NCI-H748 treated with DMSO at 0.1 percent for 48 hours (cell line): ENCODE measurements at regions not wholly inside any gene's neighbourhood (a gene's known extent, or its start where the extent isn't known, plus 50 kb on each side); places are given as distances from the start of the nearest gene placed in this dataset.
"Not testable (repeated sequence)": the region's sequence is repeated elsewhere in the genome, so short reads cannot be mapped to it uniquely, and the experiment has no call there.

Experiments used
- DNase-seq: peaks from one replicate; lab custom pipeline; 2025; lab: John Stamatoyannopoulos, UW

DNA sequence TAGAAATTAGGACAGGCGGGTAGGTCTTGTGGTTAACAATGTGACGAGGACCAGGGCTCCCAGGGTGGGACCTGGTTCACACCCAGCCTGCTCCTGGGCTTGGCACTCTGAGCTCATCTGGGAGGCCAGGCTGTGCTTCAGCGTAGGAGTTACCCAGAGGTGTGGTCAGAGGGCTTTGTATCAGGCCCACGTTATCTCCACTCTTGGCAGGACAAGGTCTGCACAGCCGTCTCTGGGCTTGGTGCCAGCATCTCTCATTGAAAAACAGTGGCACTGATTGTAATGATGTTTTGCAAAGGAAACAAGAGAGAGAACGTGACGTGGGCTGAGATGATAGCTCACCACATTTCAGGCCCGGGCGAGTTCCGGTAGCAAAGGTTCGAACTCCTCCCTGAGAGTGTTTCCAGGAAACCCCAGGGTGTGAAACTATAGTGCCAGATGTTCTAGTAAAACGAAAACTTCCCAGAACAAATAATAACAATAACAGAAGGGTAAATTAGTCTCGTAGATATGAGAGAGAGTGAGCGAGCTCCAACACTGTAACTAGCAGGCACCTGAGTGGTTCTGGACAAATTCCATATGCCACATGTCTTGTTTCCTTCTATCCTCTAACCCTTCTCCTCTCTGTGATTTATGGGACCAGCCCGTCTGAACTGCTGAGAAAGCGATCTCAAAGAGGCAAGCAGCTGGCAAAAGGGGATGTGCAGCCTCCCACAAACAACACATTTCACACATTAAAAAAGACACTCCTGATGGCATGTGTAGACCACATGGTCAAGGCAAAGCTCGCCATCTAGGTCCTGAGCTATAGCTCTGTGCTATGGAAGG is 227.3 kb downstream of the KTN1 start:
- peak; percentile 90 for DNase-seq

DNA sequence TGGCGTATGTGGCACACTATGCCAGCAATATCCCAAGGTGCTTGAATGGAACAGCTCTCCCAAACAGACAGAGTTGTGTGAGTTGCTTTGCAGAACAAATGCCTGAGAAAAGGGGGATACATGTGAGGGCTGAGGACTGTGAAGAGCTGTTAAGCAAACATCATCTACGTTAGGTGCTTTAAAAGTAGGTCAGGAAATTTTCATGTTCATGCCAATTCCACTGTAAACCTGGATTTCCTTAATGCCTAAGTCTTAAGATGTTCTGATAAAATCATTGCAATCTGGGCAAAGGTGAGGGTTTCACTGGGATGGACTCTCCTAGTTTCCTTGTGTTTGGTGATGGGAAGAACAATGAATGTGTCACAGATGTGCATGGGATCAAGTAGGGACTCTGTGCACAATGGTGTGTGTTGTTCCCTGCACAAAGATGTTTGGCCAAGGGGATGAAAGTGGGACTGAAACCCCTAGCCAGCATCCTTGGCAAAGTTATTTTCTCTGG is 227.9 kb downstream of the KTN1 start:
- no peak for DNase-seq

DNA sequence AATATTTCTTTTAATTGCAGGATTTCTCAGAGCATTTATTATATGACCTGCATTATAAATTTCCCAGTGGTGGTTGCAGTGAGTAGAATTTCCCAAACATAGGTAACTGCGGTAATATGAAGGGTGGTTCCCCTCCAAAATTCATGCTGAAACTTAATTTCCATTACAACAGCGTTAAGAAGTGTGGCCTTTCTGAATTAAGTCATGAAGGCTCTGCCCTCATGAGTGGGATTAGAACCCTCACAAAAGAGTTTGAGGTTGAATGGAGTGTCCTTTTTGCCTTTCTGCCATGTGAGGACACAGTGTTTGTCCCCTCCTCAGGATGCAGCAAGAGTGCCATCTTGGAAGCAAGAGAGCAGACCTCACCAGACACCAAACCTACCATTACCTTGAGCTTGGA is 233.6 kb downstream of the KTN1 start:
- no peak for DNase-seq

DNA sequence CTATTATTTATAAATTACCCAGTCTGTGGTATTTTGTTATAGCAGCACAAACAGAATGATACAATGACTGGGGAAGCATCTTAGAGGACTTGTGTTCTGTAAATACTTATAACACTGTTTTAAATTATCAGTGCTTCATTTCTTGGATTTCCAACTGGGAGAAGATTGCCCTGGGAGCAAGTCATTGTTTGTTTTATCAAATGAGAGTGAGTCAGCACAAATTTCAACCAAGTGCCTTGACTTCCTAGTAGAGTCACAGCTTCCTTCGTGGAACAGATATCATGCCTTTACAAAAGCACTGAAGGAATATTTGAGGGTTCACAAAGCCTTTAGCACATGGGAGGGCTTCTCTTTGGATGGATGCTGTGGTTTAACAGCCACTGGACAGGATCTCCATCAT is 234.1 kb downstream of the KTN1 start:
- no peak for DNase-seq

DNA sequence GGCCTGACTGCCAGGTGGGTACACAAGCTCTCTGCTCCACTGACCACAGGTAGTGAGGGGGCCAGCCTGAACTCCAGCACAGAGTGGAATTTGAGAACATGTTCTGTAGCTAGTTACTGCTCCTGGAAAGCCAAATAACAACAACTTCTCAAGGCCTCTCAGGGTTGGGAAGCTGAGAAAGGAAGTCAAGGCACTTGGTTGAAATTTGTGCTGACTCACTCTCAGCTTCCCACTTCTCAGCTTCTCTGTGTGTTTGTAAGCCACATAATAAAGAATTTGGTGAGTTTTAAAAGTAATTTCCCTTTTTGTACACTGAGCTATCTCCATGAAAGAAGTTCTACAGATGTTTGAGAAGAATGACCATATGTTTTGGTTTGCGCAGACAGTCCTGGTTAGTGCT is 234.9 kb downstream of the KTN1 start:
- DNase-seq: no peak

DNA sequence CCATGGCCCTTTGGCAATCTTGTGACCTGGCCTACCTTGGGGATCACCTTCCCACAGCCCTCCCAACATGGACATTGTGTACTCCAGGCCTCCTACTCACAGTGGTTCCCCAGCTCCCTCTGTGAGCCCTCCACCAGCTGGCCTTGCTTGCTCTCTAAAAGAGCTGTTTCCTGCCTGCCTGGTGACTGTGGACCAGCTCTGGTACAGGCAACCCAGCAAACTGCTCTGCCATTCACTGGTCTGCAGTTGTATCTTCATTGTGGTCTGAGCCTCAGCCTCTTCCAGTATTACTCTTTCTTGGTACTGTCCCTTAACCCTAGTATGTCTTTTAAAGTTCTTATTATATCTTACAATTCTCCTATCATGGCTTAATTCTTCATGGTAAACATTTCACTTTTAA is 236.2 kb downstream of the KTN1 start:
- no peak for DNase-seq

DNA sequence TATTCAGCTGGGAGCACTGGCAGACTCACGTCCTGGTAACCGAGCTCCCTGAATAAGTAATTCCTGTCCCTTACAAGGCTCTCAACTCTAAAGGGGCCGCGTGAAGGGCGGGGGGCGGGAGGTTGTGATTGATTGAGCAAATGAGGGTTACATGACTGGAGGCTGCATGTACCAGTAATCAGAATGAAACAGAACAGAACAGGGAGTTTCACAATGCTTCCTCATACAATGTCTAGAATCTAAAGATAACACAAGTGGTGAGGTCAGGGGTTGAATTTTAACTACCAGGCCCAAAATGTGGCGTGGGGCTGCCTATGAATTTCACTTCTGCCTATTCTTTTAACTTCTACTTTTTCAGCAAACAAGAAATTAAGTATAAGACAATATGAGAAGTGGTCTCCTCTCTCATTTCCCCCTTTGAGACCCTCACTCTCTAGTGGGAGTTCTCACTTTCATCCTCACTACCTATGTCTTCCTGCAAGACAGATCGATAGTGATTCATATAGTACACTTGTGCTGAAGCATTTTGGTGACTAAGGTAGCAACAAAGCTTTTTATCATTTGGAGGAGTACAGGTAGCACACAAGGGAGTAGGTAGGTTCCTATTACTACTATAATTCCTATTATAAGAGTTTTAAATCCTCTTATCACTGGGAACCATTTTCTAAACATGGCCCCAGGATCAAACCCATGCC is 239.8 kb downstream of the KTN1 start:
- no peak for DNase-seq

DNA sequence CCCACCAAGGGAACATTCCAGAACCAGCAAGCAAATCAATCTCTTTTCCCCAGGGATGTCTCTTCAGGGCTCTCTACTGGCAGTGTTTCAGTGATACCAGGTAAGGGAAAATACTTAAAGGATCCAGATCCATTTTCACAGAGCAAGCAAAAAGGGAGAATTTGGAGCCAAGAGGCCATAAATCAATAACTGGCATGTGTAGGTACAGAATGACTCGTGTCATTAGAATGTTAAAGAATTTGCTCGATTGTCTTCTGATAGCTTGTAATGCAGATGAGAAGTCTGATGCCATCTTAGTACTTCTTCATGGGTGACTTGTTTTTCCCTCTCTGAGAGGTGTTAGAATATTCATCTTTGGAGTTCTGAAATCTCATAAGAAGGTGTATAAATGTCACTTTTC is 242.9 kb downstream of the KTN1 start:
- DNase-seq: no peak

DNA sequence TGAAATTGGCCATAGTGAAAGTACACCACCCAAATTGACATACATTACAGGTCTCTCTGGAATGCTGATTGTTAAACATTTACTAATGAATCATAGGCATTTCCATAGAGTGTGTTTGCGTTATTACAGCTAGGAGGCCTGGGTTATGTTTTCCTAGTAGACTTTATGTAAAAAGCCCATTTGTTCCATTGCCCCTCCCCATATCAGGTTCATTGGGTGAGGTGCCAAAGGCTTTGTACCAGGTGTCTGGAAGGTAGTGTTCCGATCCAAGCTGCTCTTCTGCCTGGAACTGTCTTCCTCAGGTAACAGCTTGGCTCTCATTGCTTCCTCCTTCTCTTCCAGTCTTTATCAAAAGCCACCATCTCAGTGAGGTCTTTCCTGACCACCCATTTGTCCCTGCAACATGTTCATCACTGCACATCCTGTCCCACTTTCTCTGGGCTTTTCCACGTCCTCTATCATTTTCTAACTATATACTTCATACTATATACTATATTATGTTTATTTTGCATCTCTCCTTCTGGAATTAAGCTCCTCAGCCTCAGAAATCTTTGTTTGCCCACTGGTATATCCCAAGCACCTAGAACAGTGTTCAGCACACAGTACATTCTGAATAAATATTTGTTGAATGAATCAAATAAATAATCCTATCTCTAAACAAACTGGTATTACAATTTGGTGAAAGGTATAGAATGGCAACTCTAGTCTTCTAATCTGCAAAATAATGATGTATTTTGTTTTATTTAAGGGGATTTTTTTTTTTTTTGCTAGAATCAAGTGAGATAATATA is 252.3 kb downstream of the KTN1 start:
- no peak for DNase-seq

DNA sequence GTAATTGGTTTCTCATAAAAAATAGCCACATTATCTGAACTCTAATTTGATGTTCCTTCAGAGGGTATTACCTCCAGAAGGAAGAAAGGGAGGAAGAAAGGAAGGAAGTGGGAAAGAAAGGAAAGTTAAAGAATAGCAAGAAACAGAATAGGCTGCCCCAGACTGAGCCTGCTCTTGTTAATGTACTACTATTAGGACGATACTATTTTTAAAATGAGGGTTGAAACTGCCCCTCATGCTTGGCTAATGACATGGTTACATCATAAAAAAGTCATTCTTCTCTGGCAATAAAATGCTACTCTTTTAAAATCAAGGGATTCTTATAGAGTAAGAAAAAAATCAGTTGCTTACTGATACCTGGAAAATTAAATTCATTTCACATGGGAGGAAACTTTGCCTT is 253.0 kb downstream of the KTN1 start:
- DNase-seq: no peak

DNA sequence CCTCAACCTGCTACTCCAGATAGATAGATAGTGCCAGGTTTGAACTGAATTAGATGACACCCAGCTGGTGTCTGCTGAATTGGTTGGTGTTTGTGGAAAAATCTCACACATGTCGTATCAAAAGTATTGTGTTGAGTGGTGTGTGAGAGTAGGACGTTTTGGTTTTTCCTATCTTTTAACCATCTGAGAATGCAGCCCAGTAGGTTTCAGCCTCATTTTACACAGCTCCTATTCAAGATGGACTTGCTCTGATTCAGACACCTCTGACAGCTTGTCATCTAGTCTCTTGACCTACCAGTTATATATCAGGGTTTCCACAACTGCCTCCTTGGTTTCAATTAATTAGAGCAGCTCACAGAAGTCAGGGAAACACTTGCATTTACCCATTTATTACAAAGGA is 254.4 kb downstream of the KTN1 start:
- no peak for DNase-seq

DNA sequence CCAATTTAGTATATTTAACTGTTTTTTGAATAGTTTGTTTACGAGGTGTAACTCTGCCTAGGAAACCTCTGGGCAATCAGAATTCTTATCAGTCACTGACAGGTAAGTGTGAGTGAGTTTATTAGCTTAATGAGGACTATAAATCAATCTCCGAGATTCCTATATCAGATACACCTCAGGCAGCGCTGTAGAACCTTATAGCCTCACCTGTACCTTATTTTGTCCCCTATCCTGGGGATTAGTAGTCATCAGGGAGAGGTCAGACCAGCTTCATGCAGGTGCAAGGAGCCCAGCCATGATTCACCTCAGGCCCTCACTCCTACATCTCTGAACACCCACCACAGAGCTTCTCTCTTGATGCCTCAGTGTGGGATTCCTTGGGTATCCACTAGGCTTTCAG is 256.0 kb downstream of the KTN1 start:
- DNase-seq: no peak

DNA sequence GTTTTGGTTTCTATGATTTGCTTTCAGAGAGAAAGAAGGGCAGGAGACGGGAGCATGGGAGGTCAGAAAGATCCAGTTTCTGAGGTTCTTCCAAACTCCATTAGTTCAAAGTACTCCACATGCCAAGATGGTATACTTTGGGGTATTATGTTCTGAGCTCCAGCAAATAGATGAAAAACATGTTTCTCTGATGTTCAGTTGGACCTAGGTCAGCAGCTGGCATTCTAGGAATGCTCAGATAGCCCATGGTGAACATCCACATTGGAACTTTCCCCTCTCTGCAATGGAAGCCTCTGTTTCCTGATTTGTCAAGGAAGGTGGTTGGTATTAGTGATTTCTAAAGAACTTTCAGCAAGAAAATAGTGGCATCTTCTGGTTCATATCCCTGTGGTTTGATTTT is 257.5 kb downstream of the KTN1 start:
- no peak for DNase-seq

DNA sequence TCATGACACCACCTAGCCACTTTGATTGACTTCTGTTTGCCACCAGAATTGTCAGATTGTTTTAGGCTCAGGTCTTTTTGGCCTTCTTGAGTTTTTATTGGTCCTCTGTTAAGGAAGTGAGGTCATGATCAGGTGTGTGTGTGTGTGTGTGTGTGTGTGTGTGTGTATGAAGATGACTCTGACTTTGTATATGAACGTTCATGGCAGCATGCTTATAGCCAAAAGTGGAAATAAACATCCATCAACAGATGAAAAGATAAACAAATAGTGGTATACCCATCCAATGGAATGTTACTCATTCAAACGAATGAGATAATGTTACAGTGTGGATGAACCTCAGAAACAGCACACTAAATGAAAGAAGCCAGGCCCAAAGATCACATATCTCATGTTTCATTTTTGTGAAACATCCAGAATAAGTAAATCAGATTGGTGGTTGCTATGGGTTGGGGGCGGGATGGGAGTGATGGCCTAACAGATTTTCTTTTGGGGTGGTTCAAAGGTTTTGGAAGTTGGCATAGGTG is 258.6 kb downstream of the KTN1 start:
- DNase-seq: no peak

DNA sequence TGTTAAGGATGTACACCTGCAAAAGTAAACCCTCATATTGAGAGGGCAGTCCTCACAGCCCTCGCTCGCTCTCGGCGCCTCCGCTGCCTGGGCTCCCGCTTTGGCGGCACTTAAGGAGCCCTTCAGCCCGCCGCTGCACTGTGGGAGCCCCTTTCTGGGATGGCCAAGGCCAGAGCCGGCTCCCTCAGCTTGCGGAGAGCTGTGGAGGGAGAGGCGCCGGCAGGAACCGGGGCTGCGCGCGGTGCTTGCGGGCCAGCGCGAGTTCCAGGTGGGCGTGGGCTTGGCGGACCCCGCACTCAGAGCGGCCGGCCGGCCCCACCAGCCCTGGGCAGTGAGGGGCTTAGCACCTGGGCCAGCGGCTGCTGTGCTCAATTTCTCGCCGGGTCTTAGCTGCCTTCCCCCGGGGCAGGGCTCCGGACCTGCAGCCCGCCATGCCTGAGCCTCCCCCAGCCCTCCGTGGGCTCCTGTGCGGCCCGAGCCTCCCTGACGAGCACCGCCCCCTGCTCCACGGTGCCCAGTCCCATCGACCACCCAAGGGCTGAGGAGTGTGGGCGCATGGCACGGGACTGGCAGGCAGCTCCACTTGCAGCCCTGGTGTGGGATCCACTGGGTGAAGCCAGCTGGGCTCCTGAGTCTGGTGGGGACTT is 259.4 kb downstream of the KTN1 start:
- DNase-seq: not testable (repeated sequence)

DNA sequence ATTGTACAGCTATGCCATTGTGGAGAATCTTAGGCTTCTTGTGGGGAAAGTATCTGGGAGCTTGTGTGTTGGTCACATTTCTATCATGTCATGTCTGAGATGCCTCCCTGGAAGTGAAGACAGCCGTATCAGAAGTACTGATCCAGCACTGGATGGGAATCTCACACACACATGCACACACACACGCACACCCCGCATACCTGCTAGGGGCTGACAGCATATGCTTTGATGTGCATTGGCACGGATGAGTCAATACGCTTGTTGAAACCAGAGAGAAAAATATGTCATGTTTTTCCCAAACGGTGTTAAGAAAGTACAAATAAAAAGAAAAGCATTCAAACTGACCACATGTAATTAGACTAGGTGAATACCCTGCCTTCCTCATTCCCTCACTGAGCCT is 260.8 kb downstream of the KTN1 start:
- DNase-seq: no peak

DNA sequence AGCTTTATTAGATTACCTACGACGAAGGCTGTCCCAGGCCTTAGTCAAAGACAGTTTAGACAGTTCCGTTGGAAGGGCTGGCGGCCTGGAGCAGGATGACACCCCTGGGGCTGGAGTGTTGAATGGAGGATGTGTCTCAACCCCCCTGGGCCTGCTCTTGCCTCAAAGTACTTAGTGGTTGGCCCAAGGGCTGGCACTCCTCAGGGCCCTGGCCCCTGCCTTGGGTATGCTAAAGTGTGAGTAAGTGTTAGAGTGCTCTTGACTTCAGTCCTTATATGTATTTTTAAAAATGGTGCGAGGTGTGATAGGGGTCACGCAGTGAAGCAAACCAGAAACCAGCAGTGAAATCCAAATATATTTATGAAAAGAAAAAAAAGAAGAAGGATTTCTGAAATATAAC is 261.6 kb downstream of the KTN1 start:
- DNase-seq: no peak

DNA sequence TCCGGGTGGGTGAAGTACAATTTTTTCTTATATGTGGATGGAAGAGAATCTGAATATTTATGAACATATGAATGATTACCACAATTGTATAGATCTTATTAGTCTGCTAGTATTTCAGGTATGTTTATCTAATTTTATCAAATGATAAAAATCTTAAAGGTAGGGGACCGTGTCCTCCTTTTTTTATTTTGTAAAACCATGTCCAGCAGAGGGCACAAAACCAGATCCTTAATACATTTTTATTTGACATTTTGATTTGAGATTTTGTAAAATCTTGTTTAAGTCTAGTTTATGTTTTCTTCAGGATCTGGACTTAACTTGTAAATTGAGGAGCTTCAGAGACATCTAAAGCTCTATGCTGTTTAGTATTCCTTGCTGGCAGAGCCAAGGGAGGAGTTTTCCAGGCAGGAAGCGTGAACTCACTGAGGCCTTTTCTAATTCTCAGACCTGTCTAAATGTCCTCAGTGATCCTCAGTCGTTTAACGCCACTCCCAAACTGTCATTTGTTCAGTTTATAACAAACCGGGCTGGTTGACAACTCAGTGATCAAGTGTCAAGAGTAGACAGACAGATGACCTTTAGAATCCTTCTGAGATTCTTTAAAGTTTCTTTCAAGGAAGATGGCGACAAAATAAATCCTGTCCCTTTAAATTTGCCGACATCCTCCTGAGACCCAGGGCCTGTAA is 263.9 kb downstream of the KTN1 start:
- DNase-seq: no peak

DNA sequence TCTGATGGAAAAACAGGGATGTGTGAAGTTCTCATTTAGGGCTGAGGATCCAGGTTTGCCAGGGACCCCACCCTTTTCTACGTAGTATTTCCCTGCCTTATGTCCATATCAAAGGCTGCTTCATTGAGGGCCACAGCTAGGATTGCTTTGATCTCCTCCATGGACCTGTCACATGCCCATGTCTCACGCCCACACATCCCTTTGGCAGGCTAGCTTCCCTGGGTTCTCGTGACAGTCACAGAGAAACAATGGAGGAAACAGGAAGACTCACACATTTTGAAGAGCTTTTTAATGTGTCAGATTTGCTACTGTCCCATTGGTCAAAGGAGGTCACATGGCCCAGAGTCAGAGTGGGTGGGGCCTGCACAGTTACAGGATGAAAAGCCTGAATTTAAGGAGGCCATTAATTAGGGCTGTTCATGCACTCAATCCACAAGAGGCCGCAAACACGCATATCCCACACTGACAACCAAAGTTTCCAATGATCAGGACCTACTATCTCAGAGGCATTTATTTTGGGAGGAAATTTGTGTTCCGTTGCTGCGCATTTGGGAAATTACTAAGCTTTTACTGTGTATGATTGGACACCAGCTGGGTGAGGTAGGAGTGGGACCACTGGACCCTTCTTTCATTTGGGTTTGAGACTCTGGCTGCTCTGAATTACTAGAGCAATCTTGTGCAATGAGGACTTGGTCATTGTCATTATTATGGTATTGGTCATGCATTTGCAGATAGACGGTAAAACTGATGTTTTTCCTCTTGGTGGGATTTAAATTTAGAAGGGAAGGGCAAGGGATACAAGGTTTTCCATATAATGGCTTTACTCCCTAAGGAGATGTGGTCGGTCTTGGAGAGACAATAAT is 266.2 kb downstream of the KTN1 start:
- DNase-seq: no peak

DNA sequence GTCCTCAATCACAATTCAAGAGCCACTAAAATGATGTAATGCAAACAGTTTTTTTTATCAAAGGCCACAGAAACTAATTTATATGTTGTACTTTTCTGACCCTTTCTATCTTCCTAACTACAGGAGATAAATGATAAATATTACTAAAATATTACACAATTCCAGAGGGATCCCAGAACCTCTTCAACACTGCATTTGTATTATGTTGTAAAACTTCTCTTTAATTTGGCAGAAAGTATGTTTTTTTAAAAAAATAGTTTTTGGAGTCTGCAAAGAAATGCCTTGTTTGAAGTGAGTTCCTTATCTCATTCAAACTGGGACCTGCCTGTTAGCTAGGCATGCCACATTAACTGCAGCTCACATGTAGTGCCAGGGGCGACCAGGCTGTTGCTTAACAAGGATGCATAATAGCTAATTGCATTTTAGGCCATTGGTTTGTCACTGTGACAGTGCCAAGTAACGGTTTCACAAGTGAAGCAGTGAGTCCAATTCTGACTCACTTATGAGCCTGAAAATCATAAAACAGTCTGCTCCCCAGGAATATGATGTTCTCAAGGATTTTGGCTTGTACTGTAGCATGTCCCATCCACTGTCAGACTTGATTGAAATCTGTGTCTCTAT is 266.9 kb downstream of the KTN1 start:
- DNase-seq: no peak
